ENCODE measurements at regions not wholly inside any gene's neighbourhood (a gene's known extent, or its start where the extent isn't known, plus 50 kb on each side); places are given as distances from the start of the nearest gene placed in this dataset.

DNA sequence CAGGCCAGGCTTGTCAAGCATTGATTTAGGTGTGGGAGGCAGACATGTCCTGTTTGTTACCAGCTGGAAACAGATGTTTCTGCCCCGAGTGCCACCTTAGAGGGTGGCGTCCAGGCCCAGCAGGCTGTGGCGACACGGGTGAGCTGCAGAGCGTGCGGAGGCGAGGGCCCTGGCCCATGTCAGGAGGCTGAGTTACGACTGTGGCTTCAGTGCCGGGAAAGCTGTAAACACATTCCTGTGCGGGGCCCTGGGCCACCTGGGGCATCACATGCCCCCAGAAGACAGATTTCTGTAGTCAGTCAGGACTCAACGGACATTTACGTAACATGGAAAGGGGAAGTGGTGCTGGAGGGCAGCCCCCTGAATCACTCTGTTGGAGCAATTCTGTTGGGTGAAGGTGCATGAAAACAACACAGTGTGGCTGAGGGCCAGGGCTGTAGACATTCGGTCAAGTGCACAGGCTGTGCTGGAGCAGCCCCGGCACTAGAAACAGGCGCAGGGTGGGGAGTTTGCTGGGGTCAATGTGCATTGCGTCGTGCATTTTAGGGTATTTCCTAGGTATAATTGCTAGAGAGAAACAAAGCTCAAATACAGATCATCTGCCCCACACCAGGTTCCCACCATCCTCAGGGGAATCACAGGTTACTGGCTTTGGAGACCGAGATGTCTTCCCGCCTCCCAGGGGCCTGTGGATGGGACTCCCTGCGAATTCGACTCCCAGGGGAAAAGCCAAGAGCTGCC lies 291.8 kb downstream of the TMEM121 start:
- Histone ChIP-seq H3K9ac (ENCODE audit: low read depth, low read length) (no peak overlapping the region), H3K4me3 (ENCODE audit: low read depth, low read length) (no peak overlapping the region), H3K9me3 (ENCODE audit: control insufficient read depth, insufficient read depth, low read length) (peaks cover 94% of the 10 kb centered on the region), H3K27ac (ENCODE audit: low read depth, low read length) (no peak overlapping the region), H3K4me1 (ENCODE audit: control insufficient read depth, insufficient read depth, low read length) (no peaks in the 10 kb centered on the region), H3K27me3 (ENCODE audit: control insufficient read depth, insufficient read depth, low read length) (no peaks in the 10 kb centered on the region), H3K36me3 (ENCODE audit: control insufficient read depth, insufficient read depth, low read length) (no peaks in the 10 kb centered on the region)

- Histone ChIP-seq H3K9ac (ENCODE audit: low read depth, low read length) (no peak overlapping the region), H3K27ac (ENCODE audit: low read depth, low read length) (no peak overlapping the region), H3K9me3 (ENCODE audit: control insufficient read depth, insufficient read depth, low read length) (peaks cover 94% of the 10 kb centered on the region), H3K36me3 (ENCODE audit: control insufficient read depth, insufficient read depth, low read length) (no peaks in the 10 kb centered on the region), H3K4me1 (ENCODE audit: control insufficient read depth, insufficient read depth, low read length) (no peaks in the 10 kb centered on the region), H3K4me3 (ENCODE audit: low read depth, low read length) (no peak overlapping the region), H3K27me3 (ENCODE audit: control insufficient read depth, insufficient read depth, low read length) (no peaks in the 10 kb centered on the region)
Measured at GRCh38 chr14:105818712-105819005, 292.3 kb downstream of the TMEM121 start.

DNA sequence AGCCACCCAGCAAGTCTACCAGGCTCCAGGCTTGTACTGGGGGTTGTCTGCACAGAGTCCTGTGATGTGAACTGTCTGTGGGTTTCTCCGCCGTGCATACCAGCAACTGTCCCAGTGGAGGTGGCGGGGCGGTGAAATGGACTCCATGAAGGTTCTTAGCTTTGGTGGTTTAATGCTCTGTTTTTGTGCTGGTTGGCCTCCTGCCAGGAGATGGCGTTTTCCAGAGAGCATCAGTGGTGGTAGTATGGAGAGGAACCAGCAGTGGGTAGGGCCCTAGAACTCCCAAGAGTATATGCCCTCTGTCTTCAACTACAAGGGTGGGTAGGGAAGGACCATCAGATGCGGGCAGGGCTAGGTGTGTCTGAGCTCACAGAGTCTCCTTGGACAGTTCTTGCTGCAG lies 303.8 kb downstream of the TMEM121 start:
- Histone ChIP-seq H3K9me3 (ENCODE audit: control insufficient read depth, insufficient read depth, low read length) (peaks cover 78% of the 10 kb centered on the region), H3K36me3 (ENCODE audit: control insufficient read depth, insufficient read depth, low read length) (no peaks in the 10 kb centered on the region), H3K4me1 (ENCODE audit: control insufficient read depth, insufficient read depth, low read length) (no peaks in the 10 kb centered on the region), H3K27me3 (ENCODE audit: control insufficient read depth, insufficient read depth, low read length) (no peaks in the 10 kb centered on the region), H3K9ac (ENCODE audit: low read depth, low read length) (no peak overlapping the region), H3K4me3 (ENCODE audit: low read depth, low read length) (no peak overlapping the region), H3K27ac (ENCODE audit: low read depth, low read length) (no peak overlapping the region)

- Histone ChIP-seq H3K27ac (ENCODE audit: low read depth, low read length) (no peak overlapping the region), H3K36me3 (ENCODE audit: control insufficient read depth, insufficient read depth, low read length) (no peaks in the 10 kb centered on the region), H3K9me3 (ENCODE audit: control insufficient read depth, insufficient read depth, low read length) (peaks cover 86% of the 10 kb centered on the region), H3K4me3 (ENCODE audit: low read depth, low read length) (no peak overlapping the region), H3K27me3 (ENCODE audit: control insufficient read depth, insufficient read depth, low read length) (no peaks in the 10 kb centered on the region), H3K9ac (ENCODE audit: low read depth, low read length) (no peak overlapping the region), H3K4me1 (ENCODE audit: control insufficient read depth, insufficient read depth, low read length) (no peaks in the 10 kb centered on the region)
Measured at GRCh38 chr14:105836160-105836559, 309.8 kb downstream of the TMEM121 start.

- Histone ChIP-seq H3K27me3 (ENCODE audit: control insufficient read depth, insufficient read depth, low read length) (no peaks in the 10 kb centered on the region), H3K36me3 (ENCODE audit: control insufficient read depth, insufficient read depth, low read length) (no peaks in the 10 kb centered on the region), H3K27ac (ENCODE audit: low read depth, low read length) (no peak overlapping the region), H3K4me3 (ENCODE audit: low read depth, low read length) (no peak overlapping the region), H3K9ac (ENCODE audit: low read depth, low read length) (no peak overlapping the region), H3K4me1 (ENCODE audit: control insufficient read depth, insufficient read depth, low read length) (no peaks in the 10 kb centered on the region), H3K9me3 (ENCODE audit: control insufficient read depth, insufficient read depth, low read length) (peaks cover 87% of the 10 kb centered on the region)
Measured at GRCh38 chr14:105836730-105837129, 310.3 kb downstream of the TMEM121 start.

DNA sequence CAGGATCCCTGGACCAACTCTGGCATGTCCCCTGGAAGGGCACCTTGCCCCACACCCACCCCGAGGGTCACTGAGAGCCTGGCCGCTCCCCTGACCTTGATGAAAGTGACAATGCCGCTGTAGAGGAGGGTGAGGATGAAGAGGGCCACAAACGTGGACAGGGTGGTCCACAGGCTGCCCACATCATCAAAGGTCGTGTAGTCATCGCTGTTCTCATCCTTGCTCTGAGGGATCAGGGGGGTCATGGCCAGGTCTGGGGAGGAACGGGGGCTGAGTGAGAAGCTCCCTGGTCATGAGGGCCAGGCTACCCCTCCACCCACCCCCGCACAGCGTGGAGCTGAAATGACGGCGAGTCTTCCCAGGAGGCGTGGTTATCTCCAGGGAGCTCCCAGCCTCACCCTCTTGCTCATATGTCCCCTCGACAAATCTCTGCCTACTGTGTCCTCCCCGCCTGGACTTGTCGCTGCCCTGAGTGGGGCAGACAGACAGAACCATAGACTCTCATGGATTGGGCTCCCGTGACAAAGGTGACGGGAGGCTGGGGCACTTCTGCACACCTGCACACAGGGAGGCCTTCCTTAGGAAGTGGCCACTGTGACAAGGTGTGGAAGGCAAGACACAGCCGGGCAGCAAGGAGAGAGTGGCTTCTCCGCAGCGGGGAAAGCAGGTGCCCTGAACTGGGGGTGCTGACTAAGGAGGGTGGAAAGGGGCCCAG lies 311.1 kb downstream of the TMEM121 start:
- Histone ChIP-seq H3K27ac (ENCODE audit: low read depth, low read length) (no peak overlapping the region), H3K27me3 (ENCODE audit: control insufficient read depth, insufficient read depth, low read length) (no peaks in the 10 kb centered on the region), H3K4me3 (ENCODE audit: low read depth, low read length) (no peak overlapping the region), H3K9me3 (ENCODE audit: control insufficient read depth, insufficient read depth, low read length) (peaks cover 89% of the 10 kb centered on the region), H3K36me3 (ENCODE audit: control insufficient read depth, insufficient read depth, low read length) (no peaks in the 10 kb centered on the region), H3K9ac (ENCODE audit: low read depth, low read length) (no peak overlapping the region), H3K4me1 (ENCODE audit: control insufficient read depth, insufficient read depth, low read length) (no peaks in the 10 kb centered on the region)

DNA sequence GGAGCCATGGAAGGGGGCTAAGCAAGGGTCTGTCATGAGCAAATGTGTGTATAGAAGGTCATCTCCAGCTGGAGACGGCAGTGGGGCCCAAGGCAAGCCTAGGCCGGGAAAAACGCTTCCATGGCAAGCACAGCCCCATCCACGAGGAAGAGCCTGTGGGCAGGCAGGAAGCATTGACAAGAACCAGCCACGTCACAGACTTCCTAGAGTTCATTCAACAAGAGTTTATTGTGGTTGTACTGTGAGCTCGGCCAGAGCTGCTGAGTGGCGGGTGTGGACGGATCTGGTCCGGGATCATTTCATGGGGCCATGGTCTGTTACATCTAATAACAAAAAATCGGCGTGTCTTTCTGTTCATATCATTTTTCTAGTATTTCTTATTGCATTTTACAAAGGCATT lies 311.7 kb downstream of the TMEM121 start:
- Histone ChIP-seq H3K36me3 (ENCODE audit: control insufficient read depth, insufficient read depth, low read length) (no peaks in the 10 kb centered on the region), H3K27ac (ENCODE audit: low read depth, low read length) (no peak overlapping the region), H3K9me3 (ENCODE audit: control insufficient read depth, insufficient read depth, low read length) (peaks cover 87% of the 10 kb centered on the region)

DNA sequence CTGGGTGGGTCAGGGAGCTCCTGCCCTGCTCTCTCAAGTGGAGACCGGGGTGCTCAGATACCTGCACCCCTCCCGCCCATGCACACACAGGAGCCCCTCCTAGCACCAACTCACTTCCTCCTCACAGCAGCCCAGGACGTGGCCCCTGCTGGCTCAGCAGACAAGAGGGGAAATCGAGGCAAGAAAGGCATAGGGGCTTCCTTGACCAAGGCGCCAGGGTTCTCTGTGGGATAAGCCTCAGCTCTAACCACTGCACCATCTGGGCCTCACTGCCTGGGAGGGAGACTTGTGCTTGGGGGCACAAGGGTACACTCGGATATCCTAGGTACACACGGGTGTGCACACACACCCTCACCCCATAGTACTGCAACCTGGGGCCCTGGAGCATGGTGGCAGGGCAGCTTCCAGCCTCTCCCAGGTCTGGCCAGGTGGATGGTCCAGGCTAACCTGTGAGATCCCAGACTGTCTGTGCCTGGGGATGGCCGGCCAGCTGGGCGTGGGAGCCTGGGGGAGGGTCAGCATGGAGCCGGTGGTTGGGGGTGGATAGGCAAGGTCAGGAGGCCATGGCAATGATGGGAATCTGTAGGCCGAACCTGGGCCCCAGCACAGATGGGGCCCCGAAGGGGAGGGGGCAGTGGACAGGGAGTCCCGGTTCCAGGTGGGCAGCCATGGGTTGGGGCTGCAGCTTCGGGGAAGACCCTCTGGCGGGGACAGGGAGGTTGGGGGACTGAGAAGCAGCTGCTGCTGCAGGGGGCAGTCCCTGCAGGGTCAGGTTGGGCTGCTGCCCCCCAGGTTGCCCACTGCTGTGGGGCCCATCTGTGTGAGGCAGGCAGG lies 312.4 kb downstream of the TMEM121 start:
- H3K9me3 ChIP-seq (ENCODE audit: control insufficient read depth, insufficient read depth, low read length) = peaks cover 88% of the 10 kb centered on the region
- H3K4me1 ChIP-seq (ENCODE audit: control insufficient read depth, insufficient read depth, low read length) = no peaks in the 10 kb centered on the region
- no peak overlapping the region for H3K9ac ChIP-seq (ENCODE audit: low read depth, low read length)
- H3K36me3 ChIP-seq (ENCODE audit: control insufficient read depth, insufficient read depth, low read length) = no peaks in the 10 kb centered on the region
- no peaks in the 10 kb centered on the region for H3K27me3 ChIP-seq (ENCODE audit: control insufficient read depth, insufficient read depth, low read length)
- no peak overlapping the region for H3K4me3 ChIP-seq (ENCODE audit: low read depth, low read length)
- no peak overlapping the region for H3K27ac ChIP-seq (ENCODE audit: low read depth, low read length)

More for the DNA sequence above, 311.7 kb downstream of the TMEM121 start:
- Histone ChIP-seq H3K4me1 (ENCODE audit: control insufficient read depth, insufficient read depth, low read length) (no peaks in the 10 kb centered on the region), H3K27me3 (ENCODE audit: control insufficient read depth, insufficient read depth, low read length) (no peaks in the 10 kb centered on the region), H3K9ac (ENCODE audit: low read depth, low read length) (no peak overlapping the region), H3K4me3 (ENCODE audit: low read depth, low read length) (no peak overlapping the region)

- no peak overlapping the region for H3K9ac ChIP-seq (ENCODE audit: low read depth, low read length)
- H3K4me1 ChIP-seq (ENCODE audit: control insufficient read depth, insufficient read depth, low read length) = no peaks in the 10 kb centered on the region
- no peaks in the 10 kb centered on the region for H3K27me3 ChIP-seq (ENCODE audit: control insufficient read depth, insufficient read depth, low read length)
- no peaks in the 10 kb centered on the region for H3K36me3 ChIP-seq (ENCODE audit: control insufficient read depth, insufficient read depth, low read length)
- peaks cover 90% of the 10 kb centered on the region for H3K9me3 ChIP-seq (ENCODE audit: control insufficient read depth, insufficient read depth, low read length)
- no peak overlapping the region for H3K27ac ChIP-seq (ENCODE audit: low read depth, low read length)
- H3K4me3 ChIP-seq (ENCODE audit: low read depth, low read length) = no peak overlapping the region
Measured at GRCh38 chr14:105839425-105840265, 313.3 kb downstream of the TMEM121 start.

DNA sequence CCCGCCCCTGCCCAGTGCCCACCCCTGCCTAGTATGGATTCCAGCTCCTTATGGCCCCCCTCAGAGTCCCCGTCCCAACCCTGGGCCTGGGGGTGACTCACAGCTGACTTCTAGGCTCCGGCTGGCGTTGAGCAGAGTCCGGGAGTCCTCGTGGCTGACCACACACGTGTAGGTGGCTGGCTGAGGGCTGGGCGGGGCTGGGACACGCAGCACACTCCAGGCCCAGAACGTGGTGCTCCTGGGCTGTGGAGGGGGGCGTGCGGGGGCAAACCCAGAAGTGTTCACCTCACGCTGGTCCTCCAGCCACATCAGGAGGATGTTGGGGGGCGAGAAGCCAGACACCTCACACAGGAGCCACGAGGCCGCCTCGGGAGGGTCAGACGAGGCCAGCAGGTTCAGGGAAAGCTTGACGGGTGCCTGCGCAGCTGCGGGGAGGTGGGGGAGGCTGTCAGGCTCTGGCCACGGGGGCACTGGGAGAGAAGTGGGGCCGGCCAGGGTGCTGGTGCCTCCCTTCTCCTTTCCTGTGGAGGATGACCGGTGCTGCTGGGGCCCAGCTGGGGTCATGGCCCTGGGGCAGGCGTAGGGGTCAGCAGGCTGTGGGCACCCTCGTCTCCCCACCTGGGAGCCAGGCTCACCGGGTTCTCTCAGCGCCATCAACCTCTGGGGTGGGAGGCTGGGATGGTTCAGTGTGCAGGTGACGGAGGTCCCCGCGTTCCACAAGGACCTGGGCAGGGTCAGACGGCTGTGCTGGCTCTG lies 314.1 kb downstream of the TMEM121 start:
- Histone ChIP-seq H3K4me3 (ENCODE audit: low read depth, low read length) (no peak overlapping the region), H3K9me3 (ENCODE audit: control insufficient read depth, insufficient read depth, low read length) (peaks cover 88% of the 10 kb centered on the region), H3K27ac (ENCODE audit: low read depth, low read length) (no peak overlapping the region), H3K36me3 (ENCODE audit: control insufficient read depth, insufficient read depth, low read length) (no peaks in the 10 kb centered on the region), H3K9ac (ENCODE audit: low read depth, low read length) (no peak overlapping the region), H3K27me3 (ENCODE audit: control insufficient read depth, insufficient read depth, low read length) (no peaks in the 10 kb centered on the region), H3K4me1 (ENCODE audit: control insufficient read depth, insufficient read depth, low read length) (no peaks in the 10 kb centered on the region)
